ENCODE measurements at regions not wholly inside any gene's neighbourhood (a gene's known extent, or its start where the extent isn't known, plus 50 kb on each side); places are given as distances from the start of the nearest gene placed in this dataset.

GRCh38 chr6:113292646-113293422 lies 564.3 kb upstream of the MARCKS start:
- no peak for DNase-seq (ENCODE audit: low read depth)

- DNase-seq (ENCODE audit: low read depth): no peak
Observed at GRCh38 chr6:113293423-113293740, 563.8 kb upstream of the MARCKS start.

GRCh38 chr6:113299531-113299930 lies 557.6 kb upstream of the MARCKS start:
- DNase-seq (ENCODE audit: low read depth): no peak

- no peak for DNase-seq (ENCODE audit: low read depth)
Observed at GRCh38 chr6:113301651-113302050, 555.5 kb upstream of the MARCKS start.

- DNase-seq (ENCODE audit: low read depth): no peak
Observed at GRCh38 chr6:113304116-113304515, 553.0 kb upstream of the MARCKS start.

- DNase-seq (ENCODE audit: low read depth): no peak
Observed at GRCh38 chr6:113306552-113307145, 550.5 kb upstream of the MARCKS start.

- DNase-seq (ENCODE audit: low read depth): no peak
Observed at GRCh38 chr6:113308266-113308665, 548.9 kb upstream of the MARCKS start.

GRCh38 chr6:113313841-113314240 lies 543.3 kb upstream of the MARCKS start:
- DNase-seq (ENCODE audit: low read depth): no peak

- no peak for DNase-seq (ENCODE audit: low read depth)
Observed at GRCh38 chr6:113315165-113315564, 542.0 kb upstream of the MARCKS start.

- no peak for DNase-seq (ENCODE audit: low read depth)
Observed at GRCh38 chr6:113315879-113316278, 541.3 kb upstream of the MARCKS start.

GRCh38 chr6:113317442-113317841 lies 539.7 kb upstream of the MARCKS start:
- DNase-seq (ENCODE audit: low read depth): no peak

- no peak for DNase-seq (ENCODE audit: low read depth)
Observed at GRCh38 chr6:113317891-113318574, 539.1 kb upstream of the MARCKS start.

GRCh38 chr6:113318575-113318917 lies 538.6 kb upstream of the MARCKS start:
- DNase-seq (ENCODE audit: low read depth): no peak

- DNase-seq (ENCODE audit: low read depth): no peak
Observed at GRCh38 chr6:113320653-113321052, 536.5 kb upstream of the MARCKS start.

- no peak for DNase-seq (ENCODE audit: low read depth)
Observed at GRCh38 chr6:113326781-113327180, 530.4 kb upstream of the MARCKS start.

- DNase-seq (ENCODE audit: low read depth): peak; percentile 52
Observed at GRCh38 chr6:113328886-113329381, 528.2 kb upstream of the MARCKS start.

GRCh38 chr6:113329942-113330635 lies 527.1 kb upstream of the MARCKS start:
- DNase-seq (ENCODE audit: low read depth): no peak

- DNase-seq (ENCODE audit: low read depth): no peak
Observed at GRCh38 chr6:113330636-113330946, 526.6 kb upstream of the MARCKS start.

- no peak for DNase-seq (ENCODE audit: low read depth)
Observed at GRCh38 chr6:113331021-113331420, 526.1 kb upstream of the MARCKS start.

- no peak for DNase-seq (ENCODE audit: low read depth)
Observed at GRCh38 chr6:113338644-113339043, 518.5 kb upstream of the MARCKS start.

- no peak for DNase-seq (ENCODE audit: low read depth)
Observed at GRCh38 chr6:113339209-113339608, 517.9 kb upstream of the MARCKS start.

GRCh38 chr6:113340371-113340770 lies 516.8 kb upstream of the MARCKS start:
- no peak for DNase-seq (ENCODE audit: low read depth)

GRCh38 chr6:113343940-113344339 lies 513.2 kb upstream of the MARCKS start:
- DNase-seq (ENCODE audit: low read depth): no peak
